ENCODE measurements at regions not wholly inside any gene's neighbourhood (a gene's known extent, or its start where the extent isn't known, plus 50 kb on each side); places are given as distances from the start of the nearest gene placed in this dataset.

DNA sequence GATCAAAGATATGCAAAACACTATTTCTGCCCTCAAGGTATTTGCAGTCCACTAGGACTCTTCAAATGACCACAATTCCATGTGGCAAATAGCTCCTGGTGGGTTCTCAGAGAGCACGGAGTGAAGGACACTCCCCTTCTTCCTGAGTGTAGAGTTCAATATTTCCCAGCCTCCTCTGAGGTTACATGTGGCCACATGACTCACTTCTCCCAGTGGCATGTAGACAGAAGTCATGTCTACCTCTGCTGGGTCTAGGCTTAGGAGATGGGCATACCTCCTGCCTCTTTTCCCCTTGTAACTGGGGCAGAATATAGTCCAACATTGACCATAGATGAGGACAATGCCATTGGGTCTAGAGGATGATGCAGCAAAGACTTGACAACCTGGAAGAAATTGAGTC, 191.4 kb downstream of the MIS18A start:
- TF ChIP-seq CTCF (conservative IDR thresholded peaks at IDR 0.05; ENCODE audit: low read depth in 2 of 2) (no peak), JUNB (IDR thresholded peaks at IDR 0.05; ENCODE audit: unreplicated experiment) (no peak), EZH2 (IDR thresholded peaks at IDR 0.05; ENCODE audit: low read depth, unreplicated experiment) (no peak)
